Activated CD8-positive, alpha-beta T cell treated with anti-CD3 and anti-CD28 coated beads for 36 hours (primary cell): ENCODE measurements at regions not wholly inside any gene's neighbourhood (a gene's known extent, or its start where the extent isn't known, plus 50 kb on each side); places are given as distances from the start of the nearest gene placed in this dataset.

Experiments
- ATAC-seq: fragments of 200-7000 bp; cut with Tn5 transposase; one replicate; pipeline ENCODE4 v1.10.0; 2021; ENCODE audit warnings: mild to moderate bottlenecking, moderate library complexity
- CTCF ChIA-PET: fragments of 350-600 bp; sonication (Branson Sonifier 250); formaldehyde crosslinking; loops from one replicate; lab custom pipeline; 2021; ENCODE audit warnings: antibody characterized with exemption; lab: Charles Lee
- POLR2A ChIA-PET: fragments of 350-600 bp; sonication (Branson Sonifier 250); formaldehyde crosslinking; loops from one replicate; lab custom pipeline; 2021; ENCODE audit warnings: antibody characterized with exemption; lab: Charles Lee
- DNase-seq: peaks from one replicate; pipeline ENCODE4 v3.0.0-alpha.2; 2020
- H3K27ac Mint-ChIP-seq: one replicate; pipeline ENCODE4 v1.8.0; 2021; ENCODE audit warnings: mild to moderate bottlenecking, mixed read lengths
- H3K27me3 Mint-ChIP-seq: one replicate; pipeline ENCODE4 v1.8.0; 2021; ENCODE audit warnings: mixed read lengths
- H3K36me3 Mint-ChIP-seq: one replicate; pipeline ENCODE4 v1.8.0; 2021; ENCODE audit warnings: low read depth, mixed read lengths
- H3K4me1 Mint-ChIP-seq: one replicate; pipeline ENCODE4 v1.8.0; 2021; ENCODE audit warnings: low read depth, mixed read lengths
- H3K4me3 Mint-ChIP-seq: one replicate; pipeline ENCODE4 v1.8.0; 2021; ENCODE audit warnings: mild to moderate bottlenecking, moderate library complexity, mixed read lengths
- H3K9me3 Mint-ChIP-seq: one replicate; pipeline ENCODE4 v1.8.0; 2021; ENCODE audit warnings: mixed read lengths
- intact Hi-C: fragments of 100-400 bp; cut with micrococcal nuclease; formaldehyde crosslinking; loops from one replicate; pipeline ENCODE4 v1.10.0; 2022
- TF ChIP-seq, protein P1 (sequence below): fragments of 200-600 bp; IDR thresholded peaks from one replicate; pipeline ENCODE4 v1.8.0; 2022; ENCODE audit warnings: antibody characterized with exemption, mild to moderate bottlenecking

DNA sequence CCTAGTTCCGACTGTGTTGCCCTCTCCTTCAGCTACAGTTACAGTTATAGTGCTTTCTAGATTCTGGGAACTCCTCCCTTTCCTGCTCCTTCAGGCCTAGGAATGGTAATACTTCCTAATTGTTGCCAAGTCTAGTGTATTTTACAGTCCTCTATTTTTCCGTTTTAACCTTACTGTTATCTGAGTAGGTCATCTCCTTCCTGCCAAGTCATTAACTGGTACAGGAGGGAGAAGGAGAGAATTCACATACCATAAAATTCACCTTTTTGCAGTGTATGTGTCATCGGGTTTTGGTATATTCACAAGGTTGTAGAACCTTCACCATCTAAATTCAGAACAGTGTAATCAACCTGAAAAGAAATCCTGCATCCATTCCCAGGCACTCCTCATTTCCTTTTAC lies 335.4 kb upstream of the MEF2C start:
- Mint-ChIP-seq H3K4me1 (no peaks in the 10 kb centered on the region), H3K36me3 (no peaks in the 10 kb centered on the region), H3K4me3 (no peak overlapping the region), H3K9me3 (no peaks in the 10 kb centered on the region), H3K27me3 (no peaks in the 10 kb centered on the region), H3K27ac (no peak overlapping the region)
- no peak for DNase-seq
- ChIA-PET CTCF (no interaction called here), POLR2A (no interaction called here)
- ATAC-seq = no peak
- intact Hi-C loops = no loop called here
- TF ChIP-seq, protein P1, sequence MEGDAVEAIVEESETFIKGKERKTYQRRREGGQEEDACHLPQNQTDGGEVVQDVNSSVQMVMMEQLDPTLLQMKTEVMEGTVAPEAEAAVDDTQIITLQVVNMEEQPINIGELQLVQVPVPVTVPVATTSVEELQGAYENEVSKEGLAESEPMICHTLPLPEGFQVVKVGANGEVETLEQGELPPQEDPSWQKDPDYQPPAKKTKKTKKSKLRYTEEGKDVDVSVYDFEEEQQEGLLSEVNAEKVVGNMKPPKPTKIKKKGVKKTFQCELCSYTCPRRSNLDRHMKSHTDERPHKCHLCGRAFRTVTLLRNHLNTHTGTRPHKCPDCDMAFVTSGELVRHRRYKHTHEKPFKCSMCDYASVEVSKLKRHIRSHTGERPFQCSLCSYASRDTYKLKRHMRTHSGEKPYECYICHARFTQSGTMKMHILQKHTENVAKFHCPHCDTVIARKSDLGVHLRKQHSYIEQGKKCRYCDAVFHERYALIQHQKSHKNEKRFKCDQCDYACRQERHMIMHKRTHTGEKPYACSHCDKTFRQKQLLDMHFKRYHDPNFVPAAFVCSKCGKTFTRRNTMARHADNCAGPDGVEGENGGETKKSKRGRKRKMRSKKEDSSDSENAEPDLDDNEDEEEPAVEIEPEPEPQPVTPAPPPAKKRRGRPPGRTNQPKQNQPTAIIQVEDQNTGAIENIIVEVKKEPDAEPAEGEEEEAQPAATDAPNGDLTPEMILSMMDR = no peak

DNA sequence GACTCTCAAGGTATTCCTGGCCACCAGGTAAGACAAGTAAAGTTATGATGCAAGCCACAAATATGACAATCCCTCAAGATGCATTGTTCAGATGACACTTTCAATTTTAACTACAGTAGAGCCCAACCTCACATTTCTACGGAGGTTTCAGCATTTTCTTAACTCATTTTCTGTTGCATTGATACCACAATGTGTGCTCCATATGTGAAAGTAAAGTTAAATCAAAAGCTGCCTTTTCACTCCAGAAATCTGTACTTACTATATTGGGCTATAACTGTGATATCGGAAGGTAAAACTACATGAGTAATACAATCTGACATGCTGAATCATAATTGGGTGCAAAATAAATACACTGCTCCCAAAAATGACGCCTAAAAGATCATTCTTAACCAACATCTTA lies 333.6 kb upstream of the MEF2C start:
- Mint-ChIP-seq H3K36me3 (no peaks in the 10 kb centered on the region), H3K4me3 (no peak overlapping the region), H3K27me3 (no peaks in the 10 kb centered on the region), H3K4me1 (no peaks in the 10 kb centered on the region), H3K9me3 (no peaks in the 10 kb centered on the region), H3K27ac (no peak overlapping the region)
- POLR2A ChIA-PET = no interaction called here
- TF ChIP-seq, protein P1 = no peak
- intact Hi-C loops = no loop called here
- DNase-seq (no peak), ATAC-seq (no peak)
- CTCF ChIA-PET = no interaction called here

DNA sequence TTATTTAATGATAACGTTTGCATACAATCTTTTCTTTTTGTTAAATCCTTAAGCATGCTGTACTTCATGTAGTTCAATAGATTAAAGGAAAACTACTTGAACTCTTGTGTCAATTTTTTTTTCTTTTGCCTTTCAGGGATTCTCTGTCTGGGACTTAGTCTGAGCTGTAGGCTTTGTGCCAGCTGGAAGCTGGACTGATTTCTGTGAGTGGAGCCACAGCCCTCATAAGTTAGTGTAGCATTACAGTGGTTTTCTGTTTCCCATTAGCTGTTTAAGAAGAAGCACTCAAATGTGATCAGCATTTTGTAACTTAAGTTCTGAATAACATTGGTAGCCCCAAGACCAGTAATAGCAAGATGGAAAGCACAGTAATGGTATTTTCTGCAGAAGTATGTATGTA lies 330.6 kb upstream of the MEF2C start:
- POLR2A ChIA-PET = no interaction called here

DNA sequence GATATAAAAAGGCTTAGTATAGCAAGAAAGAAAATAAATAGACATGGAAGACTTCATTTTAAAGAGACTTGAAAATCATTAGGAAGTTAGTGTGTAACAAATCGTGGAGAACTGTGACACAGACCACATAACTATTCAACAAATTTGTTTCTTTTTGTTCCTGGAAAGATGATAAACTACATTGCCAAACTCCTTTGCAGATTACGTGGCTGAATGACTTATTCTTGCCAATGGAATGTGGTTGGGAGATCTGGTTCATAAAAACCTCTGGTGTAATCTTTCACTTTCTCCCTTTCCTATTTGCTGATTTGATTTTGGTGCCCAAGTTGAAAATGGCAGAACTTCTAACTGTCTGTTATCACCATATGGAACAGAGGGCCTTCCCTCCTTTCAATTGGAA lies 328.9 kb upstream of the MEF2C start:
- CTCF ChIA-PET = no interaction called here
- no peak overlapping the region for H3K4me3 Mint-ChIP-seq
- no peak for ATAC-seq
- no peak for DNase-seq
- POLR2A ChIA-PET = no interaction called here
- H3K4me1 Mint-ChIP-seq = no peaks in the 10 kb centered on the region
- no peaks in the 10 kb centered on the region for H3K36me3 Mint-ChIP-seq
- TF ChIP-seq, protein P1 = no peak
- no peaks in the 10 kb centered on the region for H3K27me3 Mint-ChIP-seq
- intact Hi-C loops = no loop called here
- H3K9me3 Mint-ChIP-seq = no peaks in the 10 kb centered on the region
- H3K27ac Mint-ChIP-seq = no peak overlapping the region

More for the DNA sequence above, 330.6 kb upstream of the MEF2C start:
- Mint-ChIP-seq H3K27me3 (no peaks in the 10 kb centered on the region), H3K9me3 (no peaks in the 10 kb centered on the region), H3K4me1 (no peaks in the 10 kb centered on the region), H3K27ac (no peak overlapping the region), H3K36me3 (no peaks in the 10 kb centered on the region), H3K4me3 (no peak overlapping the region)
- ATAC-seq = no peak
- DNase-seq = no peak
- intact Hi-C loops = no loop called here
- TF ChIP-seq, protein P1 = no peak
- CTCF ChIA-PET = no interaction called here

DNA sequence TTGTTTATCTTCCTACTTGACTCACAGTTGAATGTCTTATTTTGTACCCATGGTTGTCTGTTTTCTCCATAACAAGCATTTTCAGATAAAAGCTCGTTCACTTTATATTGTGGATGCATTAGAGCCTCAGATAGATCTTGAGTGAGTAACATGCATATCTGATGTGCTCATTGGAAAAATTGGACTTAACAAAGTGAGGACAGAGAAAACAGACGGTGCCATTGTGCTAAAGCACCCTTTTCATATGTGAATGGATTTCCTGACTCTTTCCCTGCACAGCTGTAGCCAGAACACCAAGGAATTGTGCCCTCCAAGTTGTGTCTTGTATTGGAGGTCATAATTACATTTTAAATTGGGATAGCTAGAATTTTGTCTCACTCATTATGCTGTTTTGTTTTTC lies 325.8 kb upstream of the MEF2C start:
- ChIA-PET CTCF (no interaction called here), POLR2A (no interaction called here)
- no peak overlapping the region for H3K27ac Mint-ChIP-seq
- H3K9me3 Mint-ChIP-seq = no peaks in the 10 kb centered on the region
- no peaks in the 10 kb centered on the region for H3K36me3 Mint-ChIP-seq
- no peaks in the 10 kb centered on the region for H3K4me1 Mint-ChIP-seq
- ATAC-seq = no peak
- H3K4me3 Mint-ChIP-seq = no peak overlapping the region
- DNase-seq = no peak
- intact Hi-C loops = no loop called here
- H3K27me3 Mint-ChIP-seq = no peaks in the 10 kb centered on the region
- TF ChIP-seq, protein P1 = no peak
